ENCODE measurements at regions not wholly inside any gene's neighbourhood (a gene's known extent, or its start where the extent isn't known, plus 50 kb on each side); places are given as distances from the start of the nearest gene placed in this dataset.

DNA sequence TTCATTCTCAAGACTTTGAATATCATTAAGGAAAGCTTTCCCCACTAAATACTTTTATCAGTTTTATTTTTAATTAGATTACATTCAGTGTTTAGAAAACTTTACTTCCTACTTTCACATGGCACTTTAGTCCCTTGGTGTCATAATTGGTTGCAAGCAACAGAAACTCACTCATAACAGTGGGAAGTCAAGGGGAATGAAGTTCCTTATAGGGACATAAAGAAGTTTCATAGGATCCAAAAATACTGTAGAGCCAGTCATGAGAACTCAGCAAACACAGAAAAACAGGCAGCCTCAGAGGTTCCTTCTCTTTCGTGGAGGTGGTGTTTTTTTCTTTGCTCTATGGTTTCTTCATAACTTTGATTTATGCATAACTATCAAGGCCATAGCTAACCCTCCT lies 809.0 kb downstream of the BCL11A start:
- H3K9ac ChIP-seq, result no peak overlapping the region
- no peaks in the 10 kb centered on the region for H3K36me3 ChIP-seq
- no peaks in the 10 kb centered on the region for H3K9me3 ChIP-seq
- H3K27me3 ChIP-seq, result no peaks in the 10 kb centered on the region
- no peak for TF ChIP-seq Cebpa-rat (IDR thresholded peaks at IDR 0.05)
- no peaks in the 10 kb centered on the region for H4K20me1 ChIP-seq
- no peak overlapping the region for H3K4me2 ChIP-seq
- H3K4me1 ChIP-seq, result no peaks in the 10 kb centered on the region
- H3K4me3 ChIP-seq, result no peak overlapping the region
- H3K27ac ChIP-seq, result no peak overlapping the region

DNA sequence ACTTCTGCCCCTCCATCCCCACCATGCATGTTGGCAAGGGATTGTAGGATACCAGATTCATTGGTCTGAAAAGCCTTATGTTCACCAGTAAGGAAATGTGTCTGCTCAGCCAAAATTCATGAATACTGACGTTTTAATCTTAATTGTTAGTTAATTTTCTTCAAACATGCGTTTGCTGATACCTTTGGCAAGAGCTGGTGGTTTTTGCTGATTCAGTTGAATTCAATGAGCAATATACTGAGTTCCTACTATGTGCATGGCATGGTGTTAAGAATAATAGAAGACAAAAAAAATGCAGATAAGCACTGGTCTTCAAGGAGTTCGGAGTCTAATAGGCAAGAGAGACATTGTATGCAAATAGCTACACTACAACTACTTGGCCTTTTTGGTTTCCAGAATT lies 811.6 kb downstream of the BCL11A start:
- no peaks in the 10 kb centered on the region for H3K27me3 ChIP-seq
- no peaks in the 10 kb centered on the region for H3K36me3 ChIP-seq
- no peak overlapping the region for H3K27ac ChIP-seq
- H3K4me1 ChIP-seq, result no peaks in the 10 kb centered on the region
- H3K9ac ChIP-seq, result no peak overlapping the region
- no peak for TF ChIP-seq Cebpa-rat (IDR thresholded peaks at IDR 0.05)
- no peaks in the 10 kb centered on the region for H4K20me1 ChIP-seq
- H3K4me3 ChIP-seq, result no peak overlapping the region
- H3K4me2 ChIP-seq, result no peak overlapping the region
- no peaks in the 10 kb centered on the region for H3K9me3 ChIP-seq

DNA sequence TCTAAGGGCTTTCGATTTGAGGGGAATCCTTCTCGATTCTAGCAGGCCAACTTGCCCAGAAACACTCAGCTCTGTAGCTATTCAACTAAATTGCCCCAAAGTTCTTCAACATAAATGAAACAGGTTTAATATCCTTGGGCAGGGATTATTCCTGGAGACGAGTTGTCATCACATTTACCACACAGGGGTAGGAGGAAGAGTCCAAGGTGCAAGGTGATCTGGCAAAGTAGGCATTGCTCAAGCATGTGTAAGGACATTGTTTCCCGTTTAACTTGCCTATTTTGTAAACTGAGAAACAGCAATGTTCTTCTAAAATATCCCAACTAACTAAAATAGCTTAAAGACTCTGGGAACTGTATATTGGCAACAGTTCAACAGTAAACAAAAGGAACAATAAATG lies 814.3 kb downstream of the BCL11A start:
- Histone ChIP-seq H3K27me3 (no peaks in the 10 kb centered on the region), H3K4me1 (no peaks in the 10 kb centered on the region), H3K9ac (no peak overlapping the region), H3K4me2 (no peak overlapping the region), H3K9me3 (no peaks in the 10 kb centered on the region), H3K27ac (no peak overlapping the region), H3K36me3 (no peaks in the 10 kb centered on the region), H4K20me1 (no peaks in the 10 kb centered on the region), H3K4me3 (no peak overlapping the region)
- TF ChIP-seq Cebpa-rat (IDR thresholded peaks at IDR 0.05), result no peak

DNA sequence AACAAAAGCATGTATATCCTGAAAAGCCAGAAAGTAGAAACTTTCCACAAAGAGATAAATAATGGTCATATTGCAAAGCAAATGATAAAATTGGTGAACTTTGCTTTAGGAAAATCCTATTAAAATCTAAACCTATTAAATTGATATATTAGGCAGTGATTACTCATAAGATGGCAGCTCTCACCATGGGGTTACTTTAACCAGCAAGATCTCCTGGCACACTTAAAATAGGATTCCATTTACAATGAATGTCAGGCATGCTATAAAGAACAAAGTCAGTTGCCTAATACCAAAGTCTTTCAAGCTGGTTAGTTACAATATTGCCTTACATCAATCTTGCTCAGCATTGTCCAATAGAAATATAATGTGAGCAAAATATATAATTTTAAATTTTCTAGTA lies 816.2 kb downstream of the BCL11A start:
- Histone ChIP-seq H3K27ac (no peak overlapping the region), H3K4me1 (no peaks in the 10 kb centered on the region), H3K27me3 (no peaks in the 10 kb centered on the region), H3K4me2 (no peak overlapping the region), H3K9me3 (no peaks in the 10 kb centered on the region), H3K36me3 (no peaks in the 10 kb centered on the region), H3K9ac (no peak overlapping the region), H3K4me3 (no peak overlapping the region), H4K20me1 (no peaks in the 10 kb centered on the region)
- no peak for TF ChIP-seq Cebpa-rat (IDR thresholded peaks at IDR 0.05)

DNA sequence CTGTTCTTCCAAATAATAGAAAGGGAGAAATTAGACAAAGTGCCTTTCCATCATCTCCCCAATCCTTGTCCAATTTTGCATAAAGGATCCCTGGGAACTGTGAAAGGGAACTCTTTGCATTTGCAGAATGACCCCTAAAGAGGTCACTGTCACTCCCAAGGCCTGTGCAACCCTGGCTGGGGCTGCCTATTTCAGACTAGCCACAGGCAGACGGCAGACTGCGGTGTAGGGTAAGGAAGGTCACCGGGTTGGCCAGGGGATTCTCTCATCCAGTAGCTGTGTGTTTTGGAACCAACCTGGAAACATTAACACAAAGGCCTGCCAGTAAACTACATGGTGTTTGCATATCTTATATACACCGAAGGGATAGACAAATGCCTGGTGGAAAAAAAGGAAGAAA lies 818.7 kb downstream of the BCL11A start:
- Histone ChIP-seq H3K36me3 (no peaks in the 10 kb centered on the region), H3K27me3 (no peaks in the 10 kb centered on the region), H3K27ac (no peak overlapping the region), H3K9ac (no peak overlapping the region), H3K4me2 (no peak overlapping the region), H4K20me1 (no peaks in the 10 kb centered on the region), H3K4me3 (no peak overlapping the region), H3K4me1 (no peaks in the 10 kb centered on the region), H3K9me3 (no peaks in the 10 kb centered on the region)
- no peak for TF ChIP-seq Cebpa-rat (IDR thresholded peaks at IDR 0.05)

DNA sequence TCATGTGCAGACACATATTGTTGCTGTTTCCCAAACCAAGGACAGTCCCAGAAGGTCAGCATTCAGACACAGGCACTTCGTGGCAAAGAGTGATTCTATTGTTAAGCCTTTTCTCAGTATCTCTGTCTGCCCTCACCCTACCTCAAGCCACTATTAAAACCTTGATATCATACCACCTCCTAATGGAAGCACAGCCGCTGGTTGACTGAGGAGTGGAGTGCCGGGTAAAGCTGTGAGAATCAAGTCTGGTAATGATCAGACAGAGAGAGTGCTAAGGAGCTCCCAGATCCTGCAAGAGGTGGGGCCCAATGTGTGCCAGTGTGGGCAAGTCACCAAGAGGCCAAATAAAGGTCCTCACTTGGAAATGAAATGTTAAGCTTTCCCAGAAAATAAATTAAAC lies 819.5 kb downstream of the BCL11A start:
- Histone ChIP-seq H3K36me3 (no peaks in the 10 kb centered on the region), H3K27ac (no peak overlapping the region), H3K9me3 (no peaks in the 10 kb centered on the region), H3K9ac (no peak overlapping the region), H3K4me2 (no peak overlapping the region), H3K27me3 (no peaks in the 10 kb centered on the region), H3K4me1 (no peaks in the 10 kb centered on the region), H3K4me3 (no peak overlapping the region), H4K20me1 (no peaks in the 10 kb centered on the region)
- TF ChIP-seq Cebpa-rat (IDR thresholded peaks at IDR 0.05), result no peak

DNA sequence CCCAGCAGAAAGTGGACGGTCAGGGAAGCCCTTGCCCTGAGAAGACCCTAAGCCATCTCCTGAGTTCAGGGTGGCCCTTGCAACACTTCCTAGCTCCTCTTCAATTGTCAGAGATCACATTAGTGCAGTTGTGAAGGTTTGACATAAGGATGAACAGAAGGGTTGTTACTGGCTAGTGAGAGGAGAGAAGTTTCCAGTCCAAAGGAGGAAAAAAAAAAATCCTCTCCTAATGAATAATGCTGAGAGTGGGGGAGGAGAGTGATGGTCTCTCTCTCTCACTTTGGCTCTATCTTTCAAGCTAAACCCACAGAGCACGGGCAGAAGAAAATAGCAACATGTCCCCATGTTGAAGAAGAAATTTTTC lies 819.9 kb downstream of the BCL11A start:
- Histone ChIP-seq H3K4me2 (no peak overlapping the region), H3K4me1 (no peaks in the 10 kb centered on the region), H3K9ac (no peak overlapping the region), H3K36me3 (no peaks in the 10 kb centered on the region), H4K20me1 (no peaks in the 10 kb centered on the region), H3K9me3 (no peaks in the 10 kb centered on the region), H3K27me3 (no peaks in the 10 kb centered on the region), H3K4me3 (no peak overlapping the region), H3K27ac (no peak overlapping the region)
- no peak for TF ChIP-seq Cebpa-rat (IDR thresholded peaks at IDR 0.05)

DNA sequence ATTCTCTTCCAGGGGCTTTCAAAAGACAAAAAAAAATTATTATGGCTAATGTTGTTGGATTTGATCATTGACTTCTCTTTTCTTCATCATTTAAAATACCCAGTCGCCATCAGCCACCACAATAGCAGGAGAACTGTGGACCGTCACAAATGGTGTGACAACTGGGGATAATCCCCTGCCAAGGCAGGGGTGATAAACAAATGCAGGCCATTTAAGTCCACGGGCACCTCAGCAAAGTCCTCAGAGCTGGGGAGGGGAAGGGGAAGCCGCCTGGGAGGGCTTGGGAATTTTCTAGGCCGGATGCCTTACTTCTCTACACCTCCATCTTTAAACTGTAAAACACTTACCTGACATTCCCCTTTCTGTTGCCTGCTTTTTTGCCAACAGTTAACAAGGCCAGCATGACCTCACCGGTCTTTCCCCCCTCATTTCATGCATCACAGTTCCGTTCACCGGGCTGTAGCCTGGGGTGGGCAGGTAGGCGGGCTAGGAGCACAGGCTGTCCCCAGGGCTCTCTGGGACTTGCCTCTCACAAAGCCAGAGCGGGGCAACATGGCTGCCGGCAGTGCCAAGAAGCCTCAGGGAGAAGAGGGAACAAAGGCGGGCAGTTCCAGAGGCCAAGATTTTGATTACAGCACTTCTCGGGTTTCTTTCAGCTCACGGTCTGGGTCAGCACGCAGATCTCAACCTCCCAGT lies 820.4 kb downstream of the BCL11A start:
- Histone ChIP-seq H3K27ac (no peak overlapping the region), H3K36me3 (no peaks in the 10 kb centered on the region), H3K4me2 (no peak overlapping the region), H4K20me1 (no peaks in the 10 kb centered on the region), H3K27me3 (no peaks in the 10 kb centered on the region), H3K9me3 (no peaks in the 10 kb centered on the region), H3K4me1 (no peaks in the 10 kb centered on the region), H3K9ac (no peak overlapping the region), H3K4me3 (no peak overlapping the region)
- no peak for TF ChIP-seq Cebpa-rat (IDR thresholded peaks at IDR 0.05)

DNA sequence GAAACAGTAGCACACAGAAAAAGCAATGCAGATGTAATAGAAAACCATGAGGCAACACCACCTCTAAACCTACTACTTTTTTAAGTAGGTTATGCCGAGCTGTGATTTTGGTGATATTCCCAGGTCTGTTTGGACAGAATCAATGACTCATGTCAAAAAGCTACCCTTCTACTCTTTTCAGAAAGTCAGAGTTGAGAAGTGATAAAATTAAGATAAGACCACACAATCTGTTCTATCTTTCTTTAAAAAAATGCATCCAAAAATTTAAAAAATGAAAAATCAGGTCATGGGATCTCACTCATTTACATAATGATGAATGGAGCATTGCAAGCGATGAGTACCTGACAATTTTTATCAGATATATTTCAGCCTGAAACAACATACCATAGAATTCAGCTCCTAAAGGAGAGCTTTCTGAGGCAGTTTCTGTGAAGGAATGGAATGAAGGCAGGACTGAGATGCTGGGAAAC lies 826.3 kb downstream of the BCL11A start:
- H3K9me3 ChIP-seq, result no peaks in the 10 kb centered on the region
- no peak overlapping the region for H3K9ac ChIP-seq
- H3K4me1 ChIP-seq, result no peaks in the 10 kb centered on the region
- H4K20me1 ChIP-seq, result no peaks in the 10 kb centered on the region
- H3K4me3 ChIP-seq, result no peak overlapping the region
- H3K27ac ChIP-seq, result no peak overlapping the region
- no peak for TF ChIP-seq Cebpa-rat (IDR thresholded peaks at IDR 0.05)
- H3K36me3 ChIP-seq, result no peaks in the 10 kb centered on the region
- H3K4me2 ChIP-seq, result no peak overlapping the region
- H3K27me3 ChIP-seq, result no peaks in the 10 kb centered on the region

DNA sequence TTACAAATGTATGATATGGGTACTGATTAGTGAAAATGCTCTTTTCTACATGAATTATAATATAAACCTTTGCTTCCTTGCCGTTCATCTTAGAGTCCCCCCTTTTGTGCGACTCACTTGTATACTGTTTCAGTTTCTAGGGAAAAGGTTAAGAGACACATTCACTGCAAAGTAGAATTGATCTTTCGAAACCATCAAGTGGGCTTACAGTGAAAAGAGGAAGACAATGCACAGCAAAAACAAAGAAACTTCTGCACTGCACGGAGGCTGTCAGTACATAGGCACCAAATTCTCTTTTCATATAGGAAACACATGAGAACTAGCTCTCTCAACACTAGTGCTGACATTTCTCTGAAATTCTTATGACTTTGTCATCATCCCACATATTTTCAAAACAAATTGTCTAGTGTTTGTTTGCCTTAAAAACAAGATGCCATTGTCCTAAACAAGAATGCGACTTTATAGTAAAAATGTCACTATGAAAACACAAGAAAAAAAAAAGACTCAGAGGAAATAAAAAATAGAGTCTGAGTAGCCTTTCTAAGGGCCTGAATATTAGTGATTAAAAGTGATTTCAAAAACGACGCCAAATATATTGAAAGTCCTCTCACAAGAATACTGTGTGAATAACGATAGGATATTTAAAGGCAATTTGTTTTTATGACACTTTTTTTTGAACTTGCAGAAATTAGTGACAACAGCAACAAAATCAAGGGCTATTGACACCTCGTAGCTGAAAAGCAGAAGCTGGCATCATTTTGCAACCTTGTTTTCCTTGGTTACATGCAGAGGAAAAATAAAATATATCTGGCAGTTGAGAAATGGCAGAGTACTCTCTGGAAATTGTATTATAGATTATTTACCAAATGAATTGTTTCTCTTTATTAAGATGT lies 827.0 kb downstream of the BCL11A start:
- no peaks in the 10 kb centered on the region for H3K4me1 ChIP-seq
- H3K27ac ChIP-seq, result no peak overlapping the region
- no peaks in the 10 kb centered on the region for H4K20me1 ChIP-seq
- H3K4me3 ChIP-seq, result no peak overlapping the region
- no peaks in the 10 kb centered on the region for H3K27me3 ChIP-seq
- TF ChIP-seq Cebpa-rat (IDR thresholded peaks at IDR 0.05), result no peak
- H3K36me3 ChIP-seq, result no peaks in the 10 kb centered on the region
- no peak overlapping the region for H3K4me2 ChIP-seq
- no peaks in the 10 kb centered on the region for H3K9me3 ChIP-seq
- no peak overlapping the region for H3K9ac ChIP-seq
